ENCODE measurements at regions not wholly inside any gene's neighbourhood (a gene's known extent, or its start where the extent isn't known, plus 50 kb on each side); places are given as distances from the start of the nearest gene placed in this dataset.

DNA sequence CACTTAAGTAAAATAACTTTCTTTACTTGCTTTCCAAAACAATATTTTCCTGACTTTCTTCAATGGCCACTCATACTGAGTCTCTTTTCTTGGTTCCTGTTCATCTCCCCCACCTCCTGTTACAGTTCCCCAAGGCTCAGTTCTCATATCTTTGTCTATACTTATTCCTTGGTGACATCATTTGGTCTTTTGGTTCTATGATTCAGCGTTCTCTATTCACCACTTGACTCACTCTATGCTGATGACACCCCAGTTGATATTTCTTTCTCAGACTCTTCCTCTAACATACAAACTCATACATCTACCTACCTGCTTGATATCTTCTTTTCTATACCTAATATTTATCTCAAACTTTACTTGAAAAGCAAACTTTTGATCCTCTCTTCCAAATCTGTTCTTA is 85.0 kb upstream of the P3H2 start:
- Histone ChIP-seq H3K36me3 (ENCODE audit: low read depth) (no peaks in the 10 kb centered on the region), H3K79me2 (ENCODE audit: low read depth) (no peaks in the 10 kb centered on the region), H2AFZ (0 out of 2 replicates have a peak overlapping the region, but pooled peaks have one; percentile 1), H3K9me3 (ENCODE audit: insufficient read depth, low read depth) (peaks cover 4% of the 10 kb centered on the region; the same call in 1 of the 2 replicates), H4K20me1 (ENCODE audit: insufficient read depth) (no peaks in the 10 kb centered on the region), H3K27ac (no peak overlapping the region), H3K9me2 (ENCODE audit: insufficient read depth) (no peaks in the 10 kb centered on the region), H3K4me1 (replicated peaks; ENCODE audit: insufficient read depth) (peaks cover 4% of the 10 kb centered on the region; the same call in 1 of the 2 replicates), H3F3A (ENCODE audit: insufficient read depth, low read depth) (no peaks in the 10 kb centered on the region), H3K27me3 (ENCODE audit: insufficient read depth, low read depth) (no peaks in the 10 kb centered on the region), H3K4me2 (no peak overlapping the region), H3K4me3 (no peak overlapping the region)
- no peak for DNase-seq
- intact Hi-C loops (cut with micrococcal nuclease; ENCODE audit: unreplicated experiment): no loop called here
- CTCF ChIA-PET: interaction anchor here (0.7 kb wide), 1 partner anchor 141 kb away, joined by 10 read pairs; no protein-coding TSS in a partner anchor
- TF ChIP-seq CTCF (conservative IDR thresholded peaks at IDR 0.05) (no peak), EZH2 (IDR thresholded peaks at IDR 0.05; ENCODE audit: low read depth) (no peak)
- BruUV-seq (replicated peaks): no TSS peak
- POLR2A ChIA-PET (ENCODE audit: unreplicated experiment): no interaction called here

GRCh38 chr3:190204200-190204599 is 83.5 kb upstream of the P3H2 start:
- Histone ChIP-seq H3K79me2 (ENCODE audit: low read depth) (no peaks in the 10 kb centered on the region), H3K9me3 (ENCODE audit: insufficient read depth, low read depth) (peaks cover 4% of the 10 kb centered on the region; the same call in 1 of the 2 replicates), H2AFZ (no peak overlapping the region), H3K4me1 (replicated peaks; ENCODE audit: insufficient read depth) (peaks cover 4% of the 10 kb centered on the region; the same call in 1 of the 2 replicates), H3F3A (ENCODE audit: insufficient read depth, low read depth) (no peaks in the 10 kb centered on the region), H3K27me3 (ENCODE audit: insufficient read depth, low read depth) (no peaks in the 10 kb centered on the region), H4K20me1 (ENCODE audit: insufficient read depth) (no peaks in the 10 kb centered on the region), H3K27ac (no peak overlapping the region), H3K36me3 (ENCODE audit: low read depth) (no peaks in the 10 kb centered on the region), H3K9me2 (ENCODE audit: insufficient read depth) (no peaks in the 10 kb centered on the region), H3K4me3 (no peak overlapping the region), H3K4me2 (no peak overlapping the region)
- BruUV-seq (replicated peaks): no TSS peak
- no peak for TF ChIP-seq CTCF (conservative IDR thresholded peaks at IDR 0.05)
- no peak for TF ChIP-seq EZH2 (IDR thresholded peaks at IDR 0.05; ENCODE audit: low read depth)
- ChIA-PET CTCF (no interaction called here), POLR2A (ENCODE audit: unreplicated experiment) (no interaction called here)
- DNase-seq: no peak
- intact Hi-C loops (cut with micrococcal nuclease; ENCODE audit: unreplicated experiment): loop anchor here (5.0 kb wide), 1 partner anchor 118 kb away; the partner anchor contains the start of gene CLDN1

GRCh38 chr3:190197346-190197763 is 76.7 kb upstream of the P3H2 start:
- intact Hi-C loops (cut with micrococcal nuclease; ENCODE audit: unreplicated experiment): no loop called here
- Histone ChIP-seq H3K36me3 (ENCODE audit: low read depth) (no peaks in the 10 kb centered on the region), H3K9me2 (ENCODE audit: insufficient read depth) (no peaks in the 10 kb centered on the region), H3K4me1 (replicated peaks; ENCODE audit: insufficient read depth) (no peaks in the 10 kb centered on the region; the same call in 1 of the 2 replicates), H3K4me2 (no peak overlapping the region), H2AFZ (peak overlapping the region; percentile 59; the same call in 1 of the 2 replicates), H3K27ac (no peak overlapping the region), H3F3A (ENCODE audit: insufficient read depth, low read depth) (no peaks in the 10 kb centered on the region), H4K20me1 (ENCODE audit: insufficient read depth) (no peaks in the 10 kb centered on the region), H3K79me2 (ENCODE audit: low read depth) (no peaks in the 10 kb centered on the region), H3K9me3 (ENCODE audit: insufficient read depth, low read depth) (no peaks in the 10 kb centered on the region), H3K27me3 (ENCODE audit: insufficient read depth, low read depth) (no peaks in the 10 kb centered on the region), H3K4me3 (no peak overlapping the region)
- no TSS peak for BruUV-seq (replicated peaks)
- TF ChIP-seq EZH2 (IDR thresholded peaks at IDR 0.05; ENCODE audit: low read depth) (no peak), CTCF (conservative IDR thresholded peaks at IDR 0.05) (no peak)
- ChIA-PET POLR2A (ENCODE audit: unreplicated experiment) (no interaction called here), CTCF (interaction anchor here (0.5 kb wide), 1 partner anchor 125 kb away, joined by 3 read pairs; no protein-coding TSS in a partner anchor)
- DNase-seq: no peak

All from PC-9 (cell line).